Suprapubic skin (tissue), 4 donors: ENCODE measurements at regions not wholly inside any gene's neighbourhood (a gene's known extent, or its start where the extent isn't known, plus 50 kb on each side); places are given as distances from the start of the nearest gene placed in this dataset.

Source experiments
- CTCF ChIP-seq, 2 donors: fragments of 200-600 bp in 1 of 2; fragments of 450-650 bp in 1 of 2; sonication (generic) in 1 of 2; IDR thresholded peaks; one replicate each; pipeline ENCODE4 v1.5.1; 2016 to 2019; ENCODE audit warnings: antibody characterized with exemption in 2 of 2, mild to moderate bottlenecking in 1 of 2, moderate library complexity in 1 of 2
- POLR2A ChIP-seq, 2 donors: fragments of 450-650 bp; IDR thresholded peaks; one replicate each; pipeline ENCODE4 v1.6.1; 2017; ENCODE audit warnings: antibody characterized with exemption in 2 of 2, mild to moderate bottlenecking in 2 of 2, moderate library complexity in 2 of 2
- POLR2AphosphoS5 ChIP-seq, 3 donors: sonication (generic); formaldehyde crosslinking; IDR thresholded peaks; one replicate each; pipeline ENCODE4 v1.6.1; 2017; ENCODE audit warnings: antibody characterized with exemption in 3 of 3

DNA sequence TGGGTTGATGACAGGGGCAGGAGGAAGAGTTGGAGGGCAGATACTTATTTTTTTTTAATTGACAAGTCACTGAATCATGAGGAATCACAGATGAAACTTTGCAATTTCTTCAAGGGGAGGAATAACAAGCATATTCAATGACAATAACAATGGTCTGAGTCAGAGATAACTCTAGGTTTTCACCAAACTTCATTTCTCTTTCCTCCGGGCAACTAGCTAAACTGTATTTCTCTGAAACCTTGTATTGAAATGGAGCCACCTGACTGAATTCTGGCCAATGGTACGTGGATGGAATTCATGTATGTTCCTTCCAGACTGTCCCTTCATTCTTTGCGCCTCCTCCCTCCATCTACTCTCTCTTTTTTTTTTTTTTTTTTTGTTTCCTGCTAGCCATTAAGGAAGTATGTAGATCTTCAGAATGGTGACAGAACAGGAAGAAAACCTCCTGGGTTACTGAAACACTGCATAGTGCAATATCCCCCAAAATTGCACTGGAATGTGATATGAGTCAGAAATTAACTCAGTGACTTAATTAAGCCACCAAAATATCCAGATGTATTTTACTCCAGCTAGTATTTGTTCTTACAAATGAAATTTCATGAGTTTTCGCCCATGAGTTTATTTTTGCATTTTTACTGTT, 495.4 kb downstream of the OTOL1 start:
- TF ChIP-seq CTCF (IDR thresholded peaks at IDR 0.05) (no peak), POLR2AphosphoS5 (IDR thresholded peaks at IDR 0.05) (no peak), POLR2A (IDR thresholded peaks at IDR 0.05) (no peak)
